Lower leg skin (tissue), 4 donors: ENCODE measurements at regions not wholly inside any gene's neighbourhood (a gene's known extent, or its start where the extent isn't known, plus 50 kb on each side); places are given as distances from the start of the nearest gene placed in this dataset.
"Not testable (repeated sequence)": the region's sequence is repeated elsewhere in the genome, so short reads cannot be mapped to it uniquely, and the experiment has no call there.

Experiments used
- DNase-seq, 2 donors: peaks; one replicate each; pipeline ENCODE4 v3.0.0-alpha.2; 2019; ENCODE audit warnings: low spot score in 2 of 2
- H3K4me3 ChIP-seq: fragments of 200-600 bp; sonication (generic); 2 replicates; pipeline ENCODE4 v1.5.1; 2017; ENCODE audit warnings: mild to moderate bottlenecking, low read depth; ENCODE audit not compliant: poor library complexity, severe bottlenecking
- CTCF ChIP-seq, 3 donors: fragments of 450-650 bp; IDR thresholded peaks; one replicate each; pipeline ENCODE4 v1.5.1; 2016; ENCODE audit warnings: antibody characterized with exemption in 3 of 3, mild to moderate bottlenecking in 3 of 3, moderate library complexity in 2 of 3
- POLR2A ChIP-seq, 2 donors: fragments of 450-650 bp; IDR thresholded peaks; one replicate each; pipeline ENCODE4 v1.6.1; 2016 to 2017; ENCODE audit warnings: antibody characterized with exemption in 2 of 2, mild to moderate bottlenecking in 1 of 2, moderate library complexity in 1 of 2
- WGBS, 2 donors: methylation state at CpG; one replicate each; pipeline ENCODE4 v1.1.5; 2018; 5-methylcytosine and 5-hydroxymethylcytosine counted together
- intact Hi-C: fragments of 100-400 bp; cut with DNase I; formaldehyde crosslinking; loops from one replicate; pipeline ENCODE4 v1.15.0; 2023; ENCODE audit warnings: low total_unique reads

- no peak overlapping the region for H3K4me3 ChIP-seq
- no peak for DNase-seq
- intact Hi-C loops, result no loop called here
- 21 to 28% methylated on average over 3 of the region's 3 CpGs for WGBS, 2 donors
- no peak for TF ChIP-seq POLR2A (IDR thresholded peaks at IDR 0.05)
- no peak for TF ChIP-seq CTCF (IDR thresholded peaks at IDR 0.05)
Measured at GRCh38 chr11:42870480-42870879, 441.3 kb upstream of the API5 start.

- DNase-seq, H3K4me3 ChIP-seq, intact Hi-C loops: not testable (repeated sequence)
- 87 to 90% methylated on average over 11 to 20 of the region's 23 CpGs for WGBS, 2 donors
Measured at GRCh38 chr11:42873800-42874405, 437.9 kb upstream of the API5 start.

GRCh38 chr11:42881335-42881734 lies 430.5 kb upstream of the API5 start:
- 89 to 96% methylated on average over 6 to 16 of the region's 17 CpGs for WGBS, 2 donors
- H3K4me3 ChIP-seq, DNase-seq, intact Hi-C loops: not testable (repeated sequence)

DNA sequence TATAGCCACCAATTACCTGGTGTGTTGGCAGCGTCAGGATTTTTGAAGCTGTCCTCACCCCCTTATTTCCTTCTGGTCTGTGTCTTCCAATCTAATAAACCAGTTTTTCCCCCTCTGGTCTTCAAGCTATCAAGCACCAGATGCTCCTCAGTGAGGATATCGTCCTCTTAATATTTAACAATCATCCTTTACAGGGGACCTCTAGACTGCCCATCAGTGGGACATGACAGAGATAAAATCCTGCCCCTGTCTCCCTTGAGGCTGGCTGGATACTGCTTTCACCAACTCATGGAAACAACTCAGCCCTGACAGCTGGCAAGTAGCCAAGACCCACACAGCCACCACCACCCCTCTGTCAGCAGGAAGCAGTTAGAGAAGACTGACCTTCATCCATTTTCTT lies 421.0 kb upstream of the API5 start:
- intact Hi-C loops, result no loop called here
- WGBS, 2 donors, result 71 to 82% methylated on average over 2 of the region's 2 CpGs
- DNase-seq, result no peak
- no peak overlapping the region for H3K4me3 ChIP-seq
- TF ChIP-seq CTCF (IDR thresholded peaks at IDR 0.05) (no peak), POLR2A (IDR thresholded peaks at IDR 0.05) (no peak)

- TF ChIP-seq CTCF (IDR thresholded peaks at IDR 0.05), result no peak
- TF ChIP-seq POLR2A (IDR thresholded peaks at IDR 0.05), result no peak
- WGBS, 2 donors, result 60 to 64% methylated on average over 1 of the region's 1 CpG
- no peak for DNase-seq
- intact Hi-C loops, result no loop called here
- H3K4me3 ChIP-seq, result no peak overlapping the region
Measured at GRCh38 chr11:42901084-42901483, 410.7 kb upstream of the API5 start.

- 42 to 53% methylated on average over 7 of the region's 7 CpGs for WGBS, 2 donors
- intact Hi-C loops, result no loop called here
- no peak overlapping the region for H3K4me3 ChIP-seq
- no peak for DNase-seq
- TF ChIP-seq POLR2A (IDR thresholded peaks at IDR 0.05) (no peak), CTCF (IDR thresholded peaks at IDR 0.05) (no peak)
Measured at GRCh38 chr11:42906226-42906625, 405.6 kb upstream of the API5 start.

DNA sequence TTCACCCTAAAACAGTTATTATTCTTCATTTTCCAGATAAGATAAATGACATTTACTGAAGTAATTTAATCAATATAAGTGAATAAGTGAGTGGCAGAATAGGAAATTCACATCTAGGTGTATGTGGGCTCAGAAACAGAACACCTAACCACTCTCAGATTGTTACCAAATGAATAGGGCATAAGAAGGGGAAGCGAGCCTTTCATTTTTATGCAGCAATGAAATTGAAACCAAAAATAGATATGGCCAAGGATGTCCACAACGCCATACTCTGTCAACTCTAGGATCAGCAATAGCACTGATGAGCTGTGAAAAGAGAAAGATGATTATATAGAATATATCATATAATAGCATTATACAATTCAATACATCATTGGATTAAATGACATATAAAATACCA lies 398.1 kb upstream of the API5 start:
- WGBS, 2 donors, result 85 to 89% methylated on average over 2 of the region's 2 CpGs
- no peak overlapping the region for H3K4me3 ChIP-seq
- intact Hi-C loops, result no loop called here
- TF ChIP-seq POLR2A (IDR thresholded peaks at IDR 0.05) (no peak), CTCF (IDR thresholded peaks at IDR 0.05) (no peak)
- DNase-seq, result no peak
